Hippocampal formation (tissue), 2 donors: ENCODE measurements at regions not wholly inside any gene's neighbourhood (a gene's known extent, or its start where the extent isn't known, plus 50 kb on each side); places are given as distances from the start of the nearest gene placed in this dataset.

Source experiments
- DNase-seq, 2 donors: peaks; one replicate each; lab custom pipeline; 2025; lab: John Stamatoyannopoulos, UW

DNA sequence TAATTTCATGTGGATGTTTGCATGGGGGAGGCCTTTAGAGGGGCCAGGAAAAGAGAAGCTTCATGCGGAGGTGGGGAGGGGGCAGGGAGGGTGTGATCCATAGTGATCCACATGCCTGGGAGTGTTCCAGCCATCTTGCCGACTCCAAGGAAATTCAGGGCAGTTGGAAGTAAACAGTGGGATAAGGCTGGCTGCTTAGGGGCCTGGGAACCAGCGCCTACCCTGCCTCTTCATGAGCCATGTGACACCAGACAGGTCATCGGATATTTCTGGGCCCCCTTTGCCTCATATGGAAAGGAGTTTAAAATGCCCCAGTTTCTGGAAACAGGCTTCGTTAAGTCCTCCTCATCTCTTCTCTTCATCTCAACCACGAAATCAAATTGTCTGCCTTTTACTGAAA, 983.2 kb downstream of the BCL11B start:
- no peak for DNase-seq

DNA sequence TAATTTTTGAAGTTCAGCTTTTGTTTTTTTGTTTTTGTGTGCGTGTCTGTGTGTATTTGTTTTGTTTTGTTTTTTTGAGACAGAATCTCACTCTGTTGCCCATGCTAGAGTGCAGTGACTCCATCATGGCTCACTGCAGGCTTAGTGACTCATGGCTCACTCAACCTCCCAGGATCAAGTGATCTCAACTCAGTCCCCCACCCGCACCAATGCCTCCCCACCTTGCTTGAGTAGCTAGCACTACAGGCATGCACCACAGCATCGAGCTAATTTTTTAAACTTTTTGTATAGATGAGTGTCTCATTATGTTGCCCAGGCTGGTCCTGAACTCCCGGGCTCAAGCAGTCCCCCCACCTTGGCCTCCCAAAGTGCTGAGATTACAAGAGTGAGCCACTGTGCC, 981.4 kb downstream of the BCL11B start:
- no peak for DNase-seq

DNA sequence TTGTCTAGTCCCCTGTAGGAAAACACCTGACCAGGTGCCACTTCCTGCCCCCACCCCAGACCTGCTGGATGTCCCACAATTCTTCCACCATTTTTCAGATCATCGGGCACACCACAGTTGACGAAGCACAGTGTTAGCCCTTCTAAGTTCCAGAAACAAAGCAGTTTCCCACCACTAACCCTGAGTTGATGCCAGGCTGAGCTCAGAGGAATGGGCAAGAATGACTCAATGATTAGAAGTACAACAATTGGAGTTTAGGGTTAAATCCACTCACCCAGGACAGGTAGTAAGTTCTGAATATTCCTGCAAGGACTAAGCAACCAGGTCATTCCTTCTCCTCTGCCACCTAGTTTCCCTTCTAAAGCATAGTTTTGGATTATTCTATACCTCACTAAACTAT, 979.8 kb downstream of the BCL11B start:
- no peak for DNase-seq

DNA sequence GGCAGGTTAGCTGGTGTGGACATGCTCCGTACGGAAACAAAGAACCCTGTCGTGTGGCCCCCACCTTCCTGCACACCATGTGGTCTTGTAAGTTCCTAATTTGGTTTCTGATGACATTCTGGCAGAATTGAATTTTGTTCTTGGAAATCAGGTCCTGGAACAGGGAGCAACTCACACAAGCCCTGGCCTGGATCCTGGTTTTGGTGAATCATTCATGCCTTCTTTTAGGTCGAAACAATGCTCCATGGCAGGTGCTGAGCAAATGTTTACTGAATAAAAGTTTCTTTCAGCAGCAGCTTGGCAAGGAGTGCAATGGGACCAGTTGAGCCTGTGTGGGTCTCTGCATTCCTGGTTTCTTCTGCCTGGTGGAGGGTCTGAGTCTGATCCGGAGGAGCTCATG, 978.4 kb downstream of the BCL11B start:
- DNase-seq, result no peak

DNA sequence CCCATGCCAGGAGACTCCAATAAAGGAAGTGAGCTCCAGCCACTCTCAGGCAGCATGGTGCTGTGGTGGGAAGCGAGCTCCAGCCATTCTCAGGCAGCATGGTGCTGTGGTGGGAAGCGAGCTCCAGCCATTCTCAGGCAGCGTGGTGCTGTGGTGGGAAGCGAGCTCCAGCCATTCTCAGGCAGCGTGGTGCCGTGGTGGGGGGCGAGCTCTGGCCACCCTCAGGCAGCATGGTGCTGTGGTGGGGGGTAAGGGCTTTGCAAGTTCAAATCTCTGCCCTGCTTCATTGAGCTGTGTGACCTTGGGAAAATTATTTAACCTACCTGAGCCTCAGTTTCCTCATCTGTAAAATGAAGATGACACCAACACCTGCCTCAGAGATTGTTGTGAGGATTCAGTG, 975.1 kb downstream of the BCL11B start:
- DNase-seq, result no peak

DNA sequence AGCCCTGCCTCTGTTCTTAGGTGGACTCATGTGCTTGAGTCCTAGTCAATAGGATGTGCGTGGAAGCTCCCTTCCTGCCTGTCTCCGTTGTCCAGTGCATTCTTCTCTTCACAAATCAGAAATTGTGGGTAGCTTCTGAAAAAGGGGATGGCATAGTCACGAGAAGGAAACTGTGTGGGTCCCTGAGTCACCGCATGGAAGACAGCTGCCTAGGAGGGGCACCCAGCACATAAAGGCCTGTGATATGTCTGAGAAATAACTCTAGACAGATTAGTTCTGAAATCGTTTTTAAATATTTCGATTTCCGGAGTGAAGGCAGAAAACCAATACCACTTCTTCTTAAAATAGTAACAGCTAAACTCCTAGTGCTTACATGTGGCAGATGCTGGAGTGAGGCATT, 974.4 kb downstream of the BCL11B start:
- no peak for DNase-seq

DNA sequence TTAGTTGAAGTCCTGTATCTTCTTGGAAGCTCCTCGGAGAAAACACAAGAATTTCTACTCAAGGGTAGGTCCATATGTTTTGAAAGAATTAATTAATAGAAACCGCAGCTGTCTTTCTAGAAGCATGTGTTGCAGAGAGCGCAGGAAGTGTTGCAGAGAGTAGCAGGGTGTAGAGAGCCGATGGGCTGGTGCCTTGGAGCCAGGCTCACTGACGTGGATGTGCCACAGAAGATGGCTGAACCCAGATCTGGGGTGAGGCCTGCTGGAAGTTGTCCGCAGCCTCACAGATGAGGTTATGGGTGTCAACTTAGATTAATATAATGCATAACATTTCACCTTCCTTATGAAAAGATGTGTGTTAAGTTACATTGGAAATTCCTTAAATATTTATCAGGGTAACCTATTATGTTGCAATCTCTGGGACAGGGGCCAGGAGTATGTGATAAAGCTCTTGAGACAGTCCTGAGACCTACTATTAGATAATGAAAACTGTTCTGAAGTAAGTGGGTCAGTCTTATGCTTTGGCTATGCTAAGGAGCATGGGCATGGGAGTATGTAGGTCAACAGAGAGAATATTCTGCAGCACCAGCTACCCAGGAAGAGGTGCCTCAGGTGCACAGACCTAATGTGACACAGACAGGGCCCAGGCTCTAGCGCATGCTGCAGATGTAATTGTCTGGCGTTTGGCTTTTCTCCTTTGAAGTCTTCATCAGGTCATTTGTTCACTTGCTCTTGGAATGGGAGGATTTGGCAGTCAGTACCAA, 973.3 kb downstream of the BCL11B start:
- no peak for DNase-seq

DNA sequence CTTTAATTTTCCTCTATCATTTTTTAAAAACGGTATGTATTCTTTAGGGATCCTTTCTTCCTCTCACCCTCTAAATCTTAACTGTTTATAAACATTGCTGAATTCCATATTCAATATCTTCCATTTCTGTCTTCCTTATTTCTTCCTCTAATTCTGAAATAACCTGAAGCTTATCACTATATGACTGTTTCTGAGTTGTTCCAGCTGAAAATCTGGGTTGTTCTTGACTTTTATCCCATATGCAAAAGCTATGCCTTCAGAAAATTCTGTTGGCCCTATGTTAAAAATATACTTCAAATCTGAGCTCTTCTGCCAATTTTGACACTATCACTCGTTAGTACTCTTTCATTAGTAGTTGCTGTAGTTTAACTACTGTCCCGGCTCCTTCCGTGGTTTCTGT, 970.3 kb downstream of the BCL11B start:
- DNase-seq, result no peak

DNA sequence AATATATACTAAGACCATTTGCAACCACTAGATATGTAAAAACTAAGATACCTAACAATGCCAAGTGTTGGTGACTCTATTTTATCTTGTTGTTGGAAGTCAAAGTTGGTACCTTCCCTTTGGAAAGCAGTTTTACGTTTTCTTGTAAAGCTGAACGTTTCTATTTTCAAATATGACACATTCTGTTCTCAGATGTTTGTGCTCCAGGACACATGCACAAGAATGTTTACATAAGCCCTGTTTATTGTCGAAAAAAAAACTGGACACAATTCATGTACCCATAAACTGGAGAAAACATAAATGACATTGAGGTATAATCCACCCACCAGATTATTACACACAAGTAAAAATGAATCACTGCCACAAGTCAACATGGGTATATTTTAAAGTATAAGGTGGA, 967.4 kb downstream of the BCL11B start:
- no peak for DNase-seq

DNA sequence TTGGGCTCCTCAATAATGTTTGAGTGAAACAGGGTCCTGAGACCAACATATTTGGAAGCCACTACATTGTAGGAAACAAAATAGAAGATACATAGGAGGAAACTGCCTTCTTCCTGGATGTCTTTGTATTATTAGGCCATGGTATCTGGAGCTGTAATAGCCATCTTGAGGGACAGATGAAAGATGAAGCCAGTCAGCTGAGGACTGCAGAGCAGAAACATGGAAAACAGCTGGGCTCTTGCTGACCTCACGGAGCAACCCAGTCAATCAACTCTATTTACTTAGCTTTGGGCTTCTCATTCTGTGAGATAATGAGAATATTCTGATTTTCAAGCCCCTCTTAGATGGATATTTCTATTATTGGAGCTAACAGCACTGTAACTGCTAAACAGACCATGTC, 962.4 kb downstream of the BCL11B start:
- no peak for DNase-seq

DNA sequence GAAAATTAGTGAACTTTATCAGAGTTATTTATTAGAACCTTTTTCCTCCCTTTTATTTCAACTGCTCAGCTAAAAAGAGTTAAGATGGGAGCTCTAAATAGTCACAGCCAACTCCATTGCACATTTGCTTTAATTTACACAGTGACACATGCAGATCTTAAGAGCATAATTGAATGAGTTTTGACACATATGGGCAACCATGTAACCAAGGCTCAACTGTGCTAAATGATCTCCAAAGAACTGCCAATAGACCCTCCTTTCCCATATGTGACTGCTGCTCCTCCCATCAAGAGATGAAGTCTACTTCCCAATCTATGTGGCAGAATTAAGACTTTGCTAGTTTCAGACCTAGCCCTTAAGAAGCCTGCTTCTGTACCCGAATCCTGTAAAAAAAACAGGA, 960.0 kb downstream of the BCL11B start:
- DNase-seq, result no peak

DNA sequence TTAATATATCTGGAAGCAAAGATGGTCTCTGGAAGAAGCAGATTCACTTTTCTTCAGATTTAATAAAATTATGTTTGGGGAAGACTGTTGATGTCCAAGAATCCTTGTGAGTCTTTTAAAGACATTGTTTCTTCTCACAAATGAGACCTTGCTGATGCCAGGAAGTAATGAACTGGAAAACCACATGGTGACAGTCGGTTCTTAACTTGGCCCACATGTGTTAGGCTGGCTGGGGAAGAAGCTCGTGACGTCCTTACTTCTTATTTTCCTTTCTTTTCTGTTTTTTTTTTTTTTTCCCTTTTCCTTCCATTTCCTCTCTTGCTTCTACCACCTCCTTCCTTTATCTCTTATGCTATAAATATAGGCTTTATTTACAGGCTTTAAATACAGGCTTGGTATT, 950.2 kb downstream of the BCL11B start:
- DNase-seq, result no peak

DNA sequence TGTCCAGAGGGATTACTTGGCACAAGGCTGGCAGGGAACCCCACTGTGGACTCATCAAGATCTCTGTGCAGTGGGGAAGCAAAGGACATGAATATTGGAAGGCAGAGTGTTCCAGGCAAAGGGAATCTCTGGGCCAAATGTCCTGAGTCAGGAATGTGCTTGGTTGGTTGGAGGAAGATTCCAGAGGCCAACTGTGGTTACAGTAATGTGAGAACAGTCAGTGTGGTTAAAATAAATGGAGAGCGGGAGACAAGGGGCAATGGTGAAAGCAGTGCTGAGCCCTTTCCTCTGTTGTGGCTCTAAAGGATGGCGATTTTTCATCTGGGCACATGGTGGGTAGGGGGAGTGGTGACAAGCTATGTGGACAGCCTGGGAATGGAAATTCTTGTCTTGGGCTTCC, 948.2 kb downstream of the BCL11B start:
- DNase-seq, result no peak

DNA sequence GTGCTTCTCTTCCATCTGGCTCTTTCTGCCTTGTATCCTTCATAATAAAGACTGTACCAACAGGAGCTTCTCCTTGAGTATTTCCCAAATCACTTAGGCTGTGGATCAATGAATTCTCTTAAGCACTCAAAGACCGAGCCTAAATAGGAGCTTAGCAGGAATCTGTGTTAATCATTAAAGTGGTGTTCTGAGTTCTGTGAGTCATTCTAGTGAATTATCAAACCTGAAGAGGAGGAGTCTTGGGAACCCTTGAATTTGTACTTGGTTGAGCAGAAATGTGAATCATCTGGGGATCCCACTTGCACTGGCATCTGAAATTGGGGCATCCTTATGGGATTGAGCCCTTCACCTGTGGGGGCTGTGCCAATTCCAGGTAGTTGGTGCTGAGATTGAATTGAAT, 946.2 kb downstream of the BCL11B start:
- no peak for DNase-seq

DNA sequence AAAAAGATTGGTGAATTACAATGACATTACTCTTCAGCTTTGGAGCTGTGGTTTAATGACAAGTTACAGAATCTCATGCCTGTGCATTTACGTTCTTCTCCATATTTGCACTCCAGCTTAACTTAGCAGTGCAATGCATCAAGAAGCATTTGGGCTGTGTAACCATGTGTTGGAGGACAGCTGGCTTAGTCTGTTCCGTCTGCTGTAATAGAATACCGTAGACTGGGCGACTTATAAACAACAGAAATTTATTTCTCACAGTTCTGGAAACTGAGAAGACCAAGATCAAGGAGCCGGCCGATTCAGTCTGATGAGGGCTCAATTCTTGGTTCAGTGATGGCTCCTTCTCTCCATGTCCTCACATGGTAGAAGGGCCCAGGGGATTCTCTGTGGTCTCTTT, 943.5 kb downstream of the BCL11B start:
- no peak for DNase-seq

DNA sequence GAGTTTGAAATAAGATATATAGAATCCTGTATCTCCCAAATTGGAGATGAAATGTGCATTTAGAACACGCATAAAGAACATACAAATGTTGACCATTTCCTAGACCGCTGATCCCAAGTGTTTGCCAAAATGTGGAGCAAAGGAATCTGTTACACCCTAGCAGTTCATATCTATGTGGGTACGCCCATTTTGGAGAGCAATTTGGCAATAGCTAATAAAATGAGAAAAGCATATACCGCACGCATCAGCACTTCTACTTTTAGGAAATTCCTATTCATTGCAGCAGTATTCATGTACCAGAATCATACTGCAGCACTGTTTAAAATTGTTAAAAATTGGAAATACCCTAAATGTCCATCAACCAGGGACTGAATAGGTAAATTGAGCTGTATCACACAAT, 937.8 kb downstream of the BCL11B start:
- DNase-seq, result no peak

DNA sequence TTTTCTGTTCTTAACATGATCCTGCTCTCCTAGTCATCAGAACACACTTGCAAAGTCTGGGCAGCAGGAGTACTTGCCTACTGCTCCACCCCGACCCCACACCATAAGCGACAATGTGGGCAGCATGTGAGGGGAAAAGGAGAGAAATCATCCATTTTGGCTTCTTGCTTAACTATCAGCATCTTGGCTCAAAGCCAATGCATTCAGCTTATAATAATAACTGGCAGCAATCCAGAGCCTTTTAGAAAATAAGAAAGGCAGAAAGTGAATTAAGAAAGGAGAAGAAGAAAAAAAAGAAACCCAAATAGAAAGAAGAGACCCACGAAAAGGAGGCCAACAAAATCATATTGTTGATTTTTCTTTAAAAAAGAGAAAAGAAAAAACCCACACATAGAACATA, 930.8 kb downstream of the BCL11B start:
- no peak for DNase-seq

DNA sequence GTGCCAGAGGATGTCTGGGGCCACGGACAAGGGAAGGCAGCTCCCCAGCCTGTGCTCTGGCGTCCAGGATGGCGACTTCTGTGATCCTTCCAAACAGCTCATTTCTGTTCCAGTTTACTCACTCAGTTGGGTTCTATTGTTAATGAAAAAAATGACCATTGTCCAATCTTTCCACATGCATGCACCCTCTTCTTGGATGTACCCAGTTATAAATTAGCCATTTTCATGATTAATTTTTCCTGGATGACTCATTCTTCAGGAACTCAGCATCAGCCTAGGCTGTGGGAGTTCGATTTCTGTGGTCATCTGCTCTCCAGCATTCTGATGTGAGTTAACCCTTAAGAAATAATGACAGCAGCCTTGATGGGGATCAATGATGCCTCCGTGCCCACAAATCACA, 926.8 kb downstream of the BCL11B start:
- DNase-seq, result no peak

DNA sequence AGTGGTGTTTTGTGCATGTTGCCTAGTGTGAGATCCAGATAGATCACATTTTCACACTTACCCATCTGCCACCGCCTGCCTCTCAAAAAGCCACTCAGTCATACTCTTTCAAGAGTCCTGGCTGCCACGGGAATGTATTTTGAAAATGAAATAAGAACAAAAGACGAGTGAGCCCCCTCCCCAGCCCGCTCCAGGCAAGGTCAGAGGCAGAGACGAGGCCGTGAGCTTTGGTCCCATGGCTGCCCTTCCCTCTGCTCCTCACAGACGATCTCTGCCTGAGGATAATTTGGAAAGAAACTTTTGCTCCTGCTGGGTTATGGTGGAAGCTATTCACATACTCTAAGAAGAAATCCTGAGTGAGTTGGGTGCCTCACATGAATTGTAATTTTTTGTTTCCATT, 924.3 kb downstream of the BCL11B start:
- DNase-seq, result no peak

DNA sequence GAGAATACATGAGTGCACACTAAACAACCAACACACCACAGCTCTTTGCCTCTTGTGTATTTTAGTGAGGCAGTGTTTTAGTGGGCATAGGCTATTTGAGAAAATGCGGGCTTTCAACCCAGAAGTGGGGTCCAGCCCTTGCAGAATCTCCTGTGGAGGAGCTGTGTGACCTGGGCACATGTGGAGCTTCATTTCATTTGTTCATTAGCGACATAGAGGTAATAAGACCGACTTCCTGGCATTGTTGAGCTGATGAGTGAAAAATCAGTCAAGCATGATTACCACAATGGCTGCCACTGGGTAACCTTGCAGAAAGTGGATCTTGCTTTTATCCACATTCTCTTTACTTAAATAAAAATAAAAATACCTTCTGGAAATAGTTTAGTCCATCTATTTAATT, 923.5 kb downstream of the BCL11B start:
- DNase-seq, result no peak

DNA sequence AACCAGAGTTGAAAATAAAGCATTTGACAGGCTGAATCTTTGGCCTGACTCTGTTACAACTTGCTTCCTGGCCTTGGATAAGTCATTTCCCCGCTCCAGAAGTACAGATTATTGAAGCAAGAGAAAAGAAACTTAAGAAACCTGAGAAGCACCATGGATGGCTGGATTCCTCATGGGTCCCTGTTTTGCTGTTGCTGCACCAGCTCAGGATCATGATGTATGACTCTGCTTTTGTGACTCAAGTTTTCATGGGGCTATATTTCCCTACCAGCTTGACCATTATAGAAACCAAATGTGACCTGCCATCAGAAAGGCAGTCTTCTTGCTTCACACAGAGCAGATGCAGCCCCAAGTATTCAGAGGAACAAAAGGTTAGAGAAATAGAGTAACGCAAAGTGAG, 921.8 kb downstream of the BCL11B start:
- DNase-seq, result no peak

DNA sequence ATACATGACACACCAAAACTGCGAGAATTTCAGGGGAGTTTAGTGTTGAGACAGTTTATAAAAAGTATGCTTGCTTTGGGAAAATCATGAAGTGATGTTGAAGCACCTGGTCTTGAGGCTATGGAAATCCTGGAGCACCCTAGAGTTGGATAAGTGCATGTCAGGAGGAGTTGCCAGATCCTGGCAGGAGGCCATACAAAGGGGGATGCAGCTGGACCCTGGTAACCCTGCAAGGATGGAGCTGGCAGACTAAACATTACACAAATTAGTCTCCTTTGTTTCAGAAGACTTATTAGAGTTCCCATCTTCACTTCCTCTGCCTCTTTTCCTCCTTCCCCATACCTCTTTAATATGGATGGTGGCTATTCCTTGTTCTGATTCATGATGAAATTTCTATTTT, 907.0 kb downstream of the BCL11B start:
- no peak for DNase-seq

DNA sequence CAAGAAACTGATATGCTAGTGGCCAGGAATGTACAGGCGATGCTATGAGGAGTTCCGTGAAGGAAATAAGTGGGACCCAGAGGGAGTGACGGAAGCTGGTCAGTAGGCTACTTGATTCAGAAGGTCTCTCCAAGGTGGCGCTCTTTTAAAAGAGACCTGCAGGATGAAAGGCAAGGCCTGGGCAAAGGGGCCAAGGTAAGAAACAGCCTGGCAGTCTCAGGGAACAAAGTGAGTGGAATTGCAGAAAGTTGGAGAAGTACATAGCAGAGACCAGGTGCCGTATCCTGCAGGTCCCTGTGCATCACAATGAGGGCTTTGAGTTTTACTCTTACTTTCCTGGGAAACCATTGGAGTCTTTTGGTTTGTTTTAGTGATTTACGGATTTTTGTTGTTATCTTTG, 905.6 kb downstream of the BCL11B start:
- DNase-seq, result no peak

DNA sequence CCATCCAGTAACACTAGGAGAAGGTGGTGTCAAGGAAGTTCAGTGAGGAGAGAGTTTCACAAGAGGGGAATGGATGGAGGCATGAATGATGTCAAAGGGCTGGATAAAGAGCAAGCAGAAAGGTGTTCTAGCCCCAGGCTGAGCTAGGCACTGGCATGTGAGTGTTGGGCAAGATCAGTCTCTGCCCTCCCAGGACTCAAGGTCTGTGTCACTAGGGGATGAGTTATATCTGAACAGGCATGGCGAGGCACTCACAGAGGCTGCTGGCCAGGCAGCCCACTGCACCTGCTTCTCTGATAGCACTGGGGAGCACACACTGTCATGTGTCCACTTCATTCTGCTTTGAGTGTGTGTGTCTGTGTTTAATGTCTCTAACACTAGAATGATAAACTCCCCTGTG, 903.8 kb downstream of the BCL11B start:
- no peak for DNase-seq

DNA sequence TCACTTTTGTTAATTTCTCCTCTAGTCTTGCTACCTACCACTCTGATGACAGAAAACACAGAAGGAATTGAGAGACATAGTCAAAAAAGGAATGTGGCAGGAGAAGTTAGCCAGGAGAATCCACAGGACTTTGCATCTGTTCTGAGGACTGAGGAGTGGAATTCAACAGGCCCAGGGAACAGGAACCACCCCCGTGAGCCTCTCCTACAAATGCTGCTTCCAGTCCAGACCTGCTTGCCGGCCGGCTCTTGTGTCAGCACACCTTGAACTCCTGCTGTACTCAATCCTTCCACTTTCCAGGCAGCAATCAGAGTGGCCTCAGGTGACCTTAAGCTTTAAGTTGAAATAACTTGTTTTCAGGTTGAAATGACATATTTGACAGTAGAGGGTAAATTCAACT, 903.1 kb downstream of the BCL11B start:
- no peak for DNase-seq
